Brain microvascular endothelial cell (primary cell): ENCODE measurements at regions not wholly inside any gene's neighbourhood (a gene's known extent, or its start where the extent isn't known, plus 50 kb on each side); places are given as distances from the start of the nearest gene placed in this dataset.

Experiments
- DNase-seq: peaks from one replicate; pipeline ENCODE4 v3.0.0-alpha.2; 2020
- H3K27ac ChIP-seq: fragments of 250-450 bp; sonication (Bioruptor Pico); 2 replicates; pipeline ENCODE4 v1.5.1; 2020; ENCODE audit warnings: mild to moderate bottlenecking, moderate library complexity
- H3K27me3 ChIP-seq: fragments of 250-450 bp; sonication (Bioruptor Pico); replicated peaks from 2 replicates; pipeline ENCODE4 v1.5.1; 2020; ENCODE audit warnings: mild to moderate bottlenecking
- H3K36me3 ChIP-seq: fragments of 250-450 bp; sonication (Bioruptor Pico); replicated peaks from 2 replicates; pipeline ENCODE4 v1.5.1; 2020; ENCODE audit warnings: mild to moderate bottlenecking
- H3K4me3 ChIP-seq: 2 replicates; pipeline ENCODE4 v1.5.1; 2011; ENCODE audit warnings: low read depth, mild to moderate bottlenecking, control low read depth, low read length, moderate library complexity
- in situ Hi-C: cut with HindIII; loops from 2 replicates; pipeline ENCODE4 v1.10.0; 2017; ENCODE audit warnings: low sequenced_read_pairs, low pct_ligation_motif_present
- TF ChIP-seq, protein P1 (sequence below): IDR thresholded peaks from 2 replicates; pipeline ENCODE4 v1.5.1; 2011; ENCODE audit warnings: low read depth, mild to moderate bottlenecking, moderate library complexity, low read length, control low read depth, inconsistent platforms; ENCODE audit errors: missing control alignments

DNA sequence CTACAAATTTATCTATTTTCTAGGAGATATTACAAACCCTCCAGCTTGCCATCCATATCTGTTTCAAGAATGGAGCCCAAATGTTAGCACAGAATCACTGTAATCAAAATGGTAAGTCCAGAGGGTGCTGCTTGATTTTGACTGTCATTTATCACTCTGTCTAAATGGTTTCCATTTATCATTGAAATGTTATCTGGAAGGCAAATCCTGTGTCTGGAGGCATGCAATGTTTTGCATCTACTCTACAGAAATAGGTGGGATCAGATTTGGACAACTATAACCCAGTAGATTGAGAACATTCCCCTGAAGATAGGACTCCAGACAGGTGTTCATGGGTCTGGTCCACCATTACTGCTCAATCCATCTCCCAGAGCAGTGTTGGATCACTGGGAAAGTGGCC is 128.7 kb downstream of the MAIP1 start:
- in situ Hi-C loops = no loop called here
- H3K27ac ChIP-seq = no peak overlapping the region

DNA sequence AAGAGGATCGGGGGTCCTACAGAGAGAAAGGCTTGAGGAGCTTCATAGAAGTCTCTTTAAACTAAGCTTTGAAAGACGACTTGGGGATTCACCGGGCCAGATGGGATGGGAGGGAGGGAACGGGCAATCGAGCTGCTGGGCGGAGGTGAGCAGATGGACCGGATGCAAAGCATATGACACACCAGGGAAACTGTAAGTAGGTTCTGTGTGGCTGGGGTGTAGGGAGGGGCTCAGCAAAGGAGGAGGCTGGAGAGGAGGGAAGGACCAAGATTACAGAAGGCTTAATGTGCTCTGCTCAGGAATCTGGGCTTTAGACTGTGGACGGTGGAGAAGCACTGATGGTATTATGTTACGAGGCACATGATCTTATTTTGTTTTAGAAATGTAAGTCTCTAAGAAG is 131.5 kb downstream of the MAIP1 start:
- H3K27ac ChIP-seq = no peak overlapping the region
- H3K27me3 ChIP-seq = no peaks in the 10 kb centered on the region
- TF ChIP-seq, protein P1, sequence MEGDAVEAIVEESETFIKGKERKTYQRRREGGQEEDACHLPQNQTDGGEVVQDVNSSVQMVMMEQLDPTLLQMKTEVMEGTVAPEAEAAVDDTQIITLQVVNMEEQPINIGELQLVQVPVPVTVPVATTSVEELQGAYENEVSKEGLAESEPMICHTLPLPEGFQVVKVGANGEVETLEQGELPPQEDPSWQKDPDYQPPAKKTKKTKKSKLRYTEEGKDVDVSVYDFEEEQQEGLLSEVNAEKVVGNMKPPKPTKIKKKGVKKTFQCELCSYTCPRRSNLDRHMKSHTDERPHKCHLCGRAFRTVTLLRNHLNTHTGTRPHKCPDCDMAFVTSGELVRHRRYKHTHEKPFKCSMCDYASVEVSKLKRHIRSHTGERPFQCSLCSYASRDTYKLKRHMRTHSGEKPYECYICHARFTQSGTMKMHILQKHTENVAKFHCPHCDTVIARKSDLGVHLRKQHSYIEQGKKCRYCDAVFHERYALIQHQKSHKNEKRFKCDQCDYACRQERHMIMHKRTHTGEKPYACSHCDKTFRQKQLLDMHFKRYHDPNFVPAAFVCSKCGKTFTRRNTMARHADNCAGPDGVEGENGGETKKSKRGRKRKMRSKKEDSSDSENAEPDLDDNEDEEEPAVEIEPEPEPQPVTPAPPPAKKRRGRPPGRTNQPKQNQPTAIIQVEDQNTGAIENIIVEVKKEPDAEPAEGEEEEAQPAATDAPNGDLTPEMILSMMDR = no peak
- DNase-seq = no peak
- no peaks in the 10 kb centered on the region for H3K36me3 ChIP-seq
- H3K4me3 ChIP-seq = no peak overlapping the region
- in situ Hi-C loops = no loop called here

More for the DNA sequence above, 128.7 kb downstream of the MAIP1 start:
- Histone ChIP-seq H3K4me3 (no peak overlapping the region), H3K36me3 (no peaks in the 10 kb centered on the region), H3K27me3 (no peaks in the 10 kb centered on the region)
- TF ChIP-seq, protein P1 = no peak
- no peak for DNase-seq

DNA sequence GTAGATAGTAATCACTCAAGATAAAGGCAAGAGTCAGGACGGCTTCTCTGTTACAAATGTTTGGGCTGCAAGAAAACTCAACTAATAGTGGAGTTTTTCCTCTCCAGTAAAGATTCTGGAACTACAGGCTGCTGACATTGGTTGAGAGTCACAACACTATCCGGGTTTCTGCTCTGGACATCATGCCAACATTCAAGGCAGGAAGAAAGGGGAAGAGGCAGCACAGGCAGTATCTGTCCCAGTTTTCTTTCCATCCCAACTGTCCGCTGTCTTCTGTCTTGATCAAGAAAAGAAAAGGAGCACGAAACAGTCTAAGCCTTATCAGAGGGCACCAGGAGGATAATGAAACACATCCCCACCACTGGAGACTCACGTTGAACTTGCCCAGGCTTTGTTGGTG is 132.1 kb downstream of the MAIP1 start:
- no peak for DNase-seq
- Histone ChIP-seq H3K27me3 (no peaks in the 10 kb centered on the region), H3K27ac (no peak overlapping the region), H3K36me3 (no peaks in the 10 kb centered on the region), H3K4me3 (no peak overlapping the region)
- in situ Hi-C loops = no loop called here
- TF ChIP-seq, protein P1 = no peak

DNA sequence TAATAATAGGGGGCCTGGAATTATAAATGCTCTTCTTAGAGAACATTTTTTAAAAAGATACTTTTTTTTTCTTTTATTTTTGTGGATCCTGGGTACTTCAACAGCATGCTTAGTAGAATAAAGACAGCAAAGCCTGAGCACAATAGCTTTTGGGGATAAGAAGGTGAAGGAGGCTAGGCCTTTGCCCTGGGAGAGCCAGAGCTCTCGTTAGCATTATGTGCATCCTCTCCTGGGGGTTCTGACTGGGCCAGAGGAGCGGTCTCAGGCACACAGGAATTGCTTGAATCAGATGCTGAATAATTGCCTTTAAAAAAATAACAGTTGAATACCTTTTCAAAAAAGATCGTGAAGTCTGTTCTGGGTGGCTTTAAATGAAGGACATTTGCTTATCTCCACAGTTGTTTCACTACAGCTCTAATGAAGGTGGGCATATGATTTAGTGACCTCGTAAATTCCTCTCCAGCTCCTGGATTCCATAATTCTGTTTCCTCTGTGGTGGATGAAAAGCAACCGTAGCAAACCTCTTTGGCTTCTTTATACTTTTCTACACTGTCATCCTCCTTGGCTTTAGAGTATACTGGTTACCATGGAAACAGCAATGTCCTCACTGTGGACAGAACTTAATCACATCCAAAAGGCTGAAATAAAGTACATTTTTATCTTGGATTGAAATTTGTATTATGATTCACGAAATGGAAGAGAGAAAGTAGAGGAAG is 133.8 kb downstream of the MAIP1 start:
- no peak overlapping the region for H3K4me3 ChIP-seq
- no peak for DNase-seq
- TF ChIP-seq, protein P1 = no peak
- no peaks in the 10 kb centered on the region for H3K36me3 ChIP-seq
- no peak overlapping the region for H3K27ac ChIP-seq
- in situ Hi-C loops = no loop called here
- H3K27me3 ChIP-seq = no peaks in the 10 kb centered on the region

DNA sequence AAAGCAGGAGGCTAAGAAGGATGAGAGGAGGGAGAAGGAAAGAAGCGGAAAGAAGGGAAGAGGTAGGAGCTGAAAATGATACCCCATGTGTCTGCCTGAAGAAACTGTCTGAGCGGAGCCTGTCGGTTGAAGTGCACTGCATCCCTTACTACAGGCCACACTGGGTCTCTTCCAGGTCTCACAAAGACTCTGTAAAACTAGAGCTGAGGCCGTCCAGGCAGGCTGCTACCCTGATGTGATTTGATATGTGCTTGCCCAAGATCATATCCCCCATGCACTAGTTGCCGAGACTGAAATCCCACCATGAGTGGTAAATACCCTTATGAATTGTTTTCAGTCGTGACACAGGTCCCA is 134.4 kb downstream of the MAIP1 start:
- Histone ChIP-seq H3K4me3 (no peak overlapping the region), H3K27ac (no peak overlapping the region), H3K36me3 (no peaks in the 10 kb centered on the region), H3K27me3 (no peaks in the 10 kb centered on the region)
- TF ChIP-seq, protein P1 = no peak
- DNase-seq = no peak
- in situ Hi-C loops = no loop called here

DNA sequence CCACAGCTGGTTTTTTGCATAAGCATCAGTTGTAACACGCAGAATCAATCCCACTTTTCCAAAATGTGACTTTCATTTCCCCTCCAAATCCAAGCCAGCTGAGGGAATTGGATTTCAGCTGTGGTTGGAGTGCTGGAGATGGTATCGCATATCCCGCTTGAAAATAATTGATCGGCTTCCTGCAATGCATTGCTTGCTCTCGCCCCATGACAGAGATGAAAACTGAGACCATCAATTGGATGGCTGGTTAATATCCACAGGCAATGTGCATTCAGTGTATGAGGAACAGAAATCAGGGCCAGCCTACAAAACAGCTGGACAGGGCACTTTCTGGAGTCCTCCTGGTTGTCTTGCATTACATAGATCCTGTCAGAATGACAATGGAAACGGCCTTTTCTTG is 135.3 kb downstream of the MAIP1 start:
- Histone ChIP-seq H3K36me3 (no peaks in the 10 kb centered on the region), H3K4me3 (no peak overlapping the region), H3K27ac (no peak overlapping the region), H3K27me3 (no peaks in the 10 kb centered on the region)
- TF ChIP-seq, protein P1 = no peak
- DNase-seq = no peak
- in situ Hi-C loops = no loop called here
